NOMO-1 (cell line): ENCODE measurements at regions not wholly inside any gene's neighbourhood (a gene's known extent, or its start where the extent isn't known, plus 50 kb on each side); places are given as distances from the start of the nearest gene placed in this dataset.

ENCODE experiments used
- DNase-seq, 2 experiments: peaks; one replicate each; lab custom pipeline; 2025; ENCODE audit not compliant: unreplicated experiment in 2 of 2; lab: John Stamatoyannopoulos, UW

GRCh38 chr7:18444826-18445225 lies 50.7 kb upstream of the HDAC9 start:
- DNase-seq: no peak

GRCh38 chr7:18445483-18445882 lies 50.1 kb upstream of the HDAC9 start:
- no peak for DNase-seq
